IPS-20b (cell line): ENCODE measurements at regions not wholly inside any gene's neighbourhood (a gene's known extent, or its start where the extent isn't known, plus 50 kb on each side); places are given as distances from the start of the nearest gene placed in this dataset.

Experiments used
- H3K27ac ChIP-seq: one replicate; pipeline ENCODE4 v1.5.1; 2013; ENCODE audit warnings: low read length
- H3K27me3 ChIP-seq: 2 replicates; pipeline ENCODE4 v1.6.1; 2013; ENCODE audit warnings: mild to moderate bottlenecking, low read length, inconsistent platforms; ENCODE audit not compliant: insufficient read depth
- H3K36me3 ChIP-seq: 2 replicates; pipeline ENCODE4 v1.6.1; 2013; ENCODE audit warnings: low read depth, mild to moderate bottlenecking, inconsistent platforms, low read length, moderate library complexity; ENCODE audit not compliant: insufficient read depth
- H3K4me1 ChIP-seq: 2 replicates; pipeline ENCODE4 v1.6.1; 2013; ENCODE audit warnings: mild to moderate bottlenecking, control low read depth, inconsistent platforms, low read length, moderate library complexity; ENCODE audit not compliant: insufficient read depth
- H3K4me3 ChIP-seq: 2 replicates; pipeline ENCODE4 v1.5.1; 2013; ENCODE audit warnings: mild to moderate bottlenecking, low read length, inconsistent platforms
- H3K9ac ChIP-seq: 2 replicates; pipeline ENCODE4 v1.6.1; 2013; ENCODE audit warnings: low read depth, mild to moderate bottlenecking, inconsistent platforms, low read length, moderate library complexity
- H3K9me3 ChIP-seq: 2 replicates; pipeline ENCODE4 v1.6.1; 2013; ENCODE audit warnings: mild to moderate bottlenecking, low read depth, low read length, inconsistent platforms; ENCODE audit not compliant: insufficient read depth

DNA sequence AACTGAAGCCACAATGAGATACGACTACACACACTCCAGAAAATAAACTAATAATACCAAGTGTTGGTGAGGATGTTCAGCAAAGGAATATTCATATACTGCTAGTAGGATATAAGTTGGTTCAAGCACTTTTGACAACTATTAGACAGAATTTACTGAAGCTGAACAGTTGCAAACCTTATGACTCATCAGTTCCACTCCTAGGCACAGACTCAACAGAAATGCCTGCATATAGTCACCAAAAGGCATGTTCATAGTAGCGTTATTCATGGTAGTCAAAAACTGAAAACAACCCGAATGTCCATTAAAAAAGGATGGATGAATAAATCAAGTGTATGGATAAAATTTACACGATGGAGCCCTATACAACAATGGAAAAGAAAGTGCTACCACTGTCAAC lies 232.0 kb downstream of the ANAPC1 start:
- Histone ChIP-seq H3K27me3 (no peaks in the 10 kb centered on the region), H3K9ac (no peak overlapping the region), H3K9me3 (no peaks in the 10 kb centered on the region; the same call in 1 of the 2 replicates), H3K4me3 (no peak overlapping the region), H3K27ac (no peak overlapping the region), H3K36me3 (no peaks in the 10 kb centered on the region), H3K4me1 (no peaks in the 10 kb centered on the region)

DNA sequence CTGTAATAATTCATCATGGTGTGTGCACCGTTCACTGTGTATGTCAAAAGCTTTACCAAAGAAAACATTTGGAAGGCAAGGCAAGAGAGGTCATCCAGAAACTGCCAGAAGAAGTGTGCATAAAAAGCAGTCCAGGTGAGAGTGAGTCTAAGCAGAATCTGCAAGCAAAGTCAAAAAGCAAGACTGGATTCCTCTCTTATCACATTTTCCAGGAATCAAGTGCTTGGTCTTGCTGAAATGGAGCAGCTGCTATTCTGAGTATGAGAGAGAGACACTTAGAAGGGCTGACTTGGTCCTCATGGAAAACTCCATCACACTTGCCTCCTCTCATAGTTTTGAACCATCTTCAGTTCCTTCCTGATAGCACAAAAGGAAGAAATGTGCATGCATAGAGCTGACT lies 231.3 kb downstream of the ANAPC1 start:
- Histone ChIP-seq H3K9me3 (no peaks in the 10 kb centered on the region), H3K36me3 (no peaks in the 10 kb centered on the region), H3K4me1 (no peaks in the 10 kb centered on the region), H3K4me3 (no peak overlapping the region), H3K9ac (no peak overlapping the region), H3K27ac (no peak overlapping the region), H3K27me3 (no peaks in the 10 kb centered on the region)

DNA sequence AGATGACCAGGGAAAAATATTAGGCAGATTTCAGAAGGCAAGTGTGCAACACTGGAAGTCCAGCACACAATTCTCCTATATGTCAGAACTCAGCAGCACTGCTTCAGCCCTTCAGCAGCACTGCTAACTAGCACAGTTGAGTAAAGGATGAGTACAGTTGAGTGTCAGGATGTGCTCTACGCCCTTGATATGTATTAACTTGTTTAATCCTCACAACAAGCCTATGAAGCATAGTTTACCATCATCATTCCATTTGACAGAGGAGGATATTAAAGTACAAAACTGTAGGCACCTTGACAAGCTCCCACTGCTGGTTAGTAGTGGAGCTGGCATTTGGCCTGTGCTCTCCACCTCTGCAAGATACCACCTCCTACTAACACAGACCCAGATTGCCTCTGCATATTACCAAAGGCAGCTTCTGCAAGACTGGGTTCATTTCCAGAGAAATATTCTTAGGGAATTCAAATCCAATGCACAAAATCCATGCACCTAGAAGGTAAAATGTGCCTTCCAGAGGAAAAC lies 230.8 kb downstream of the ANAPC1 start:
- H3K4me1 ChIP-seq: no peaks in the 10 kb centered on the region
- no peak overlapping the region for H3K27ac ChIP-seq
- no peak overlapping the region for H3K4me3 ChIP-seq
- no peak overlapping the region for H3K9ac ChIP-seq
- no peaks in the 10 kb centered on the region for H3K36me3 ChIP-seq
- H3K9me3 ChIP-seq: no peaks in the 10 kb centered on the region
- H3K27me3 ChIP-seq: no peaks in the 10 kb centered on the region

DNA sequence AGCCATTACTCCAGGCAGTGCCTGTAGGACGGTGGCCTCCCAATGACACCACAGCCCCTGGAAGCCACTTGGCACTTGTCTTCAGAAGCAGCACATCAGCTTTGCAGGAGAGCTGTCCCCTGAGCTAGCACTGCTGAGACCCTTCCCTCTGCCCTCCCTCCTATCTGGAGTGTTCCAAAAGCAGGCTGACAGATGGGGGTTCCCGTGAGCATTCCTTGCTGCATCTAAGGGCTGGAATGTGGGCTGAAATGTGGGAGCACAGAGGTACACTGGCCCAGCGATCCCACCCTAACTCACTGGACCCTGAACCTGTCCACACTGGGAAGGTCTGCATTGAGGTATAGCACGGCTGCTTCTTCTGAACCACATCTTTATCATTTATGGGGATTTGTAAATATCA lies 230.1 kb downstream of the ANAPC1 start:
- H3K27ac ChIP-seq: no peak overlapping the region
- H3K4me3 ChIP-seq: no peak overlapping the region
- no peak overlapping the region for H3K9ac ChIP-seq
- no peaks in the 10 kb centered on the region for H3K27me3 ChIP-seq
- peaks cover 1% of the 10 kb centered on the region; the same call in 1 of the 2 replicates for H3K4me1 ChIP-seq
- no peaks in the 10 kb centered on the region for H3K9me3 ChIP-seq
- H3K36me3 ChIP-seq: no peaks in the 10 kb centered on the region

DNA sequence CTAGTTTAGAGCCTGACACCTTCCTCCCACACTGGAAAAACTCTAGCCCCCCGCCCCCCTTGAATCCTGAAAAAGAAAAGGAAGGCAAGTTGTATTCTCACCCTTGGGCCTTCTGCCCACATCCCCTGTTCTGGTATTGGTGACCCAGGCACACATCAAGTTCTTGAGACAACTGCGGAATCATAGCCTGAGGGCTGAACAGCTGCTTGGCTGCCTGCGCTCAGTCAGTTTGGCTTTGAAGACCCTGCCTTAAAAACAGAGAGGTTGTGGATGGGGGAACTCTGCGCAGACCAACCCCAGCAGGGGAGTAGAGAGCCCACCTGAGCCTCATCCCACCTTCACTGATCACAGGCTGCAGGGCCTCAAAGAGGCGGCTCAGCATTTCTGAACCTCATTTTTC lies 229.2 kb downstream of the ANAPC1 start:
- no peaks in the 10 kb centered on the region for H3K27me3 ChIP-seq
- no peaks in the 10 kb centered on the region for H3K36me3 ChIP-seq
- no peak overlapping the region for H3K4me3 ChIP-seq
- no peaks in the 10 kb centered on the region for H3K9me3 ChIP-seq
- no peak overlapping the region for H3K9ac ChIP-seq
- H3K27ac ChIP-seq: no peak overlapping the region
- peaks cover 9% of the 10 kb centered on the region for H3K4me1 ChIP-seq

DNA sequence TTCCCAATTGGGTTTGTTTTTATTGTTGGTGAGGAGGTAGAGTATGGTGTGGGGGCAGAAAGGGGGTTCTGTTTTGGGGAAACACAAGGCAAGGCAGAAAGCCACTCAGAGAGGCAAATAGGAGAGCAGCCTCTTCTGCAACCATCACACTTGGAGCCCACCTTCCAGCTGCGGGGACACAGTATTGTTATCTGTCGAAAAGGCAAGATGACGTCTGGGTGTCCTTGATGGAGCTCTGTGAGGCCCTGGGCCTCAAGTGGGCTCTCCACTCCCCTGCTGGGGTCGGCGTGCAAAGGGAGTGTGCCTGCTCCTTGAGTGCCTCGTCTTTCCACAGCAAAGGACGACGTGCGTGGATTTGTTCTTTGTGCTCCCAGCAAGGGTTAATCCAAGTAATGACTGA lies 227.6 kb downstream of the ANAPC1 start:
- no peak overlapping the region for H3K27ac ChIP-seq
- H3K9me3 ChIP-seq: no peaks in the 10 kb centered on the region
- H3K4me3 ChIP-seq: no peak overlapping the region
- no peaks in the 10 kb centered on the region for H3K27me3 ChIP-seq
- no peaks in the 10 kb centered on the region for H3K36me3 ChIP-seq
- no peak overlapping the region for H3K9ac ChIP-seq
- H3K4me1 ChIP-seq: peaks cover 14% of the 10 kb centered on the region

DNA sequence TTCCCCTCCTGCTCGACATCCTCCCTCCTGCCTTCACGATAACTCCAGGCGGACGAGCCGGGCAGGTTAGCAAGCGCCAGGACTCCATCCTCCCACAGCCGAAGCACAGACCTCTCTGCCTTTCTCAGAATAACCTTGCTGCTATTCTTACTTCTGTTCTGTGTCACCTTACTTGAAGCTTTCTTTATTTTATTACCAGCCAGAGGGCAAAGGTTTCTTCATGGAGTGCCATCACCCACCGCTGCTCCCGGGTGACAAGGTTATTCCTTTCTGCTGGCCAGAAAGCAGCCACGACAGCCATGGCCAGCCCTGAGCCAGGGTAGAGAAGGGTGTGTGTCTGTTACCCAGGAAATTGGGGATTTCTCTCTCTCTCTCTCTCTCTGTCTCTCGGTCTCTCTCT lies 227.1 kb downstream of the ANAPC1 start:
- no peak overlapping the region for H3K27ac ChIP-seq
- H3K9me3 ChIP-seq: no peaks in the 10 kb centered on the region
- H3K27me3 ChIP-seq: no peaks in the 10 kb centered on the region
- H3K4me1 ChIP-seq: peaks cover 14% of the 10 kb centered on the region
- no peaks in the 10 kb centered on the region for H3K36me3 ChIP-seq
- H3K9ac ChIP-seq: no peak overlapping the region
- H3K4me3 ChIP-seq: no peak overlapping the region

DNA sequence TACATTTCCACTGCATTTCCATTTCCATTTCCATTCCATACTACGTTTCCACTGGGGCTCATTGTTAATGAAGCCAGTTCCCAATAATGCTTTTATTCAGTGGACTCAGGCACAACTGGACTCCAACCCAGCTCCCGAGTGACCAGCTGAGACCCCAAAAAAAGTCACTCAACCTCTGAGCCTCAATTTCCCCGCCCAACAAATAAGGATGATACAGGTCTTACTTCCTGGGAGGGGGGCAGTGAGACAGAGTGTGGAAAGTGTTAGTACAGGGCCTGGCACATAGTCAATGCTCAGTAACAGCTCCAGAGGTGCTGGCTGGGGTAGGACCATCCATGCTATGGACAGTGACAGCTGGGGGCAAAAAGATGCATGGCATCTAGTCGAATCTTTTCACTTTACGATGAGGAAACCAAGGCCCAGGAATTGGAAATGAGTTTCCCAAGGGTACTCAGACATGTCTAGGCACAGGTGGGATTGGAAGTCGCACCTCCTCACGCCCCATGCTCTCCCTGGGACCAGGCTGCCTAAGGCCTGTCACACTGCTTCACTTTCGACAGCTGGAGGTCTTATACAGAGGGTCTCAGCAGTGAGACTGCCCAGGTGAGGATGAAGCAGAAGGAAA lies 226.5 kb downstream of the ANAPC1 start:
- Histone ChIP-seq H3K9ac (no peak overlapping the region), H3K27ac (no peak overlapping the region), H3K9me3 (no peaks in the 10 kb centered on the region), H3K4me1 (peaks cover 14% of the 10 kb centered on the region), H3K36me3 (no peaks in the 10 kb centered on the region), H3K4me3 (no peak overlapping the region), H3K27me3 (no peaks in the 10 kb centered on the region)

DNA sequence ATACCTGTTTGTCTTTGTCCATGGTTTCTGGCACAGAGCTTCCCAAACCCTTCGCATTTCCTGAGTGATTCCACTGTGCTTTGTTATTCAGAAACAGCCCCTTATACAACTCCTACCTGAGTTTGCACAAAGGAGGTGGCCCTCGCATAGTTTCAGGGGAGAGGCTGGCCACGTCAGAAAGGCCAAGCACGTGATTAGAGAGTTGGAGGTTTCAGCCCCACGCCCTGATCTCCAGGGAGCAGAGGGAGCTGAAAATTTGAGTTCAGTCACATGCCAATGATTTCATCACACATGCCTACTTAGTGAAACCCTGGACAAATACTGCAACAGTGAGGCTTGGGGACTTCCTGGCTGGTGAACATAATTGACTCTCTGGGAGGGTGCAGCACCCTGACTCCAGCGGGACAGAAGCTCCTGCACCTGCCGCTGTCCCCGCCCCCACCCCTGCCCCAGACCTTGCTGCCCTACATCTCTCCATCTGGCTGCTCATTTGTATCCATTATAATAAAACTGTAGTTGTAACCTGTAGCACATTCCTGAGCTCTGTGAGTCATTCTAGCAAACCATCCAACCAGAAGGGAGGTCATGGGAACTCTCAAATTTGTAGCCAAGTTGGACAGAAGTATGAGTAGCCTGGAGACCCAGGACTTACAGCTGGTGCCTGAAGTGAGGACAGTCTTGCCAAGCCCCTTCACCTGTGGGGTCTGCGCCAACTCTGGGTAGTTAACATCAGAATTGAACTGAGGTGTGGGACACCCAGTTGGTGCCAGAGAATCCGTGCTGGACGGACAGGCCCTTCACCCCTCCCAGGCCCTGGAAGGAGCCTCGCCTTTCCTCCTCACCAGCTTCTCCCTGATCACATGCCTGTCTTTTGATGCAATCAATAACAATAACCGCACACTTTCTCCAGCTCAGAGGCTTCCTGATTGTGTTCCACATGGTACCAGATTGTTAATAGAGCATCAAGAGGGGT lies 224.3 kb downstream of the ANAPC1 start:
- peaks cover 14% of the 10 kb centered on the region for H3K4me1 ChIP-seq
- no peak overlapping the region; the same call in 1 of the 2 replicates for H3K9ac ChIP-seq
- H3K9me3 ChIP-seq: no peaks in the 10 kb centered on the region
- H3K27ac ChIP-seq: no peak overlapping the region
- no peak overlapping the region for H3K4me3 ChIP-seq
- H3K36me3 ChIP-seq: no peaks in the 10 kb centered on the region
- no peaks in the 10 kb centered on the region for H3K27me3 ChIP-seq

DNA sequence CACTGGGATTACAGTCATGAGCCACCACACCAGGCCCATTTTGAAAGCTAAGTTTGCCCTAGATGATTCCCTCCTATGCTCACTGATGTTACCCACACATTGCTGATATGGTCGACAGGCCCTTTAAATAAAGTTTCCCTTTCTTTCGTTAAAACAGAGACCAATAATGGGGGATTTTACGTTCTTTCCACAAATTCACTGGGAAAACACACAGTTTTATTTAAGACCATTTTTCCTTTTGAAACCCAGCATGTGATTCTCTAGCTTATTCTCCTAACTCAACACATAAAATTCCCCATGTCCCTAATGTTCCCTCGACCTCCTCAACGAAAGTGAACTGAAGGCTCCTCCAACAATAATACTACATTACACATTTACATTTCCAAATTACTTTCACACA lies 223.2 kb downstream of the ANAPC1 start:
- Histone ChIP-seq H3K9ac (no peak overlapping the region), H3K27ac (no peak overlapping the region), H3K4me3 (no peak overlapping the region), H3K9me3 (no peaks in the 10 kb centered on the region), H3K36me3 (no peaks in the 10 kb centered on the region), H3K4me1 (peaks cover 14% of the 10 kb centered on the region), H3K27me3 (no peaks in the 10 kb centered on the region)

DNA sequence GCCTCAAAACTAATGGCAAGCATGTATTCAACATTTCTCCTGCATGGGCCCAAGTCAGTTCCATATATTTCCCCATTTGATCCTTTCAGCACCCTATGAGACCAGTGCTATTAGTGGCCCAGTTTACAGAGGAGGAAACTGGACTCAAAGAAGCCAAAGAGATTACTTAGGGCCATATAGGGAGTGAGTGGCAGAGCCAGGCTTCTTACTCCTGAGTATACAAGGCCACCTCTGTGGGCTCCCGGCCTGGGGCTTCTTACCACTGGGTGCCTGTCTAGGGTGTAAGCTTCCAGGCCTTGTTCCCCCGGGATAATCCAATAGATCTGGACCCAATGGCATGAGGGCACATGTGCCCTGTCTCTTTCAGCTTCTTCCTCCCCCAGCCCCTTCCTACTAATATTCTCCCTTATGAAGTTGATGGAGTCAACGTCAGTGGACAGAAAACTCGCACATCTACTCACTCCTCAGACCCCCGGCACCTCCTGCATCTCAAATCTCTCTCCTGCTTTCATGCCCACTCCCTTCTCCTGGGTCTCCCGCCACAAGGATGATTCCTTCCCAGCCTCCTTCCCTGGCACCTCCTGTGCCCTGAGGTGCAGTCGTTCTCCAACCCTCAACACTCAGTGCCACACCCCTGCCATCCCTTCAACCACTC lies 222.6 kb downstream of the ANAPC1 start:
- Histone ChIP-seq H3K9ac (no peak overlapping the region), H3K36me3 (no peaks in the 10 kb centered on the region), H3K27ac (no peak overlapping the region), H3K27me3 (no peaks in the 10 kb centered on the region), H3K4me1 (peaks cover 14% of the 10 kb centered on the region), H3K9me3 (no peaks in the 10 kb centered on the region), H3K4me3 (no peak overlapping the region)
